ENCODE measurements at regions not wholly inside any gene's neighbourhood (a gene's known extent, or its start where the extent isn't known, plus 50 kb on each side); places are given as distances from the start of the nearest gene placed in this dataset.

DNA sequence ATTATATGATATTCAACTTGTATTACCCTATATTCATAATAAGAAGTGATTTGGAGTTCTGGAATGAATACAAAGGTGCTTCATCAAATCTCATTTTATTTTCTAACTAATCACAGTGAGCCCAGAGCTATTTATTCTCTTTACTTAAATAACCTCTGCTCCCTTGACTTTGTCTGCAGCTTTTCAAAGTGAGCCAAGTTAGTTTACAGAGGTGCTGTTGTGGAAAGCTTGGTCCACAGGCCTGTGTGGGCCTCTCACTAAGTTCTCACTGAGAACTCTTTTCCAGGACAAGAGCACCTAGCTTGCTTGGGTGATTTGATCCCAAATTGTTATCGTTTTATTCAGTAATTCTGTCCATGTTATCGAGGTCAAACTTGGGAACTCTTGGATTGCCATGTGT, 319.3 kb downstream of the RFC3 start:
- H3K27me3 Mint-ChIP-seq = peaks cover 4% of the 10 kb centered on the region
- no peaks in the 10 kb centered on the region for H3K9me3 Mint-ChIP-seq
- no peaks in the 10 kb centered on the region for H3K4me1 Mint-ChIP-seq
- no peak overlapping the region for H3K27ac Mint-ChIP-seq
- no peak for DNase-seq
- ChIA-PET CTCF (no interaction called here), POLR2A (no interaction called here)
- H3K4me3 Mint-ChIP-seq = no peak overlapping the region
- no peaks in the 10 kb centered on the region for H3K36me3 Mint-ChIP-seq (ENCODE audit: low read depth)

DNA sequence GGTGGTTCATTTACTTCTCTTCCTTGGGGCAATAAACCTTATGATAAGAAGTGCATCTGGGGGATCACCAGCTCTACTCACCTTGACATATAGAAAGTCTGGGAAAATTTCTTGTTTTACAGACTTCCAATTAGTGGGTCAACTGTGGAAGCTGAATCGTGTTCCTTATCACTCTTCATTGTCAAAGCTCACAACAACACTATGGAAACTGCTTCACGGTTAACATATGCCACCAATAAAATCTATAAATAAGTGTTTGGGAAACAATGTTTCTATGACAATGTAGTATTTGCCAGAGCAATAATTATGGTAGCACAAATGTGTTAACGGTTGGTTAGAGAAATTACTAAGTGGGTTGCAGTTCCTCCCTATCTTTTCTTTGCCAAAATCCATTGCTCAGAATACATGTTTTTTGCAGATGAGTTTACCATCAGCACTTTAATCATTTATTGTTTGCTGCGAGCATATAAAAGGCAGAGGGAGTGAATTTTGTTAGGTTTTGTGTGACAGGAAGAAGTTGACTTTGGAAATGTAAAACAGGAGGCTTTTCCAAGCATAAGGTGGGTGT, 321.8 kb downstream of the RFC3 start:
- Mint-ChIP-seq H3K27ac (no peak overlapping the region), H3K27me3 (peaks cover 2% of the 10 kb centered on the region), H3K36me3 (ENCODE audit: low read depth) (no peaks in the 10 kb centered on the region), H3K9me3 (no peaks in the 10 kb centered on the region), H3K4me1 (no peaks in the 10 kb centered on the region), H3K4me3 (no peak overlapping the region)
- DNase-seq = no peak
- ChIA-PET CTCF (no interaction called here), POLR2A (no interaction called here)

- no peaks in the 10 kb centered on the region for H3K36me3 Mint-ChIP-seq (ENCODE audit: low read depth)
- no peak overlapping the region for H3K4me3 Mint-ChIP-seq
- no peaks in the 10 kb centered on the region for H3K9me3 Mint-ChIP-seq
- H3K27ac Mint-ChIP-seq = no peak overlapping the region
- no peaks in the 10 kb centered on the region for H3K4me1 Mint-ChIP-seq
- DNase-seq = no peak
- H3K27me3 Mint-ChIP-seq = peaks cover 2% of the 10 kb centered on the region
- CTCF ChIA-PET = no interaction called here
- POLR2A ChIA-PET = no interaction called here
Observed at GRCh38 chr13:34143637-34144036, 325.7 kb downstream of the RFC3 start.

- H3K27ac Mint-ChIP-seq = no peak overlapping the region
Observed at GRCh38 chr13:34144142-34144541, 326.2 kb downstream of the RFC3 start.

DNA sequence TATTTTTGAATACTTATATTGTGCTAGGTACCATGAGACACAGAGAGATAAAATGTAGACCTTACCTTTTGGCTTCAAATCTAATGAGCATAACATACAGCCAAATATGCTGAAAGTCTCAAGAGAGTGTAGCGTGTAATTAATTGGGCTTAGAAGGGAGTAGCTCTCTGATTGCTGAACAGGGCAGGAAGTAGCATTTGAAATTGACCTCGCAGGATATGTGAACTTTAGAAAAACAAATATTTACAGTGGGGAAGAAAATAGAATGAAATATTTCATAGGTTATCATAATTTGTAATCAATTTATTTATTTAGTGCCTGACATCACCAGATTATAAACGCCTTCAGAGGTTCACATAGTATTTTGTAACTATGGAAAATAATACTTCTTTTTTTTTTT, 327.1 kb downstream of the RFC3 start:
- H3K27ac Mint-ChIP-seq = no peak overlapping the region

More at GRCh38 chr13:34144142-34144541, 326.2 kb downstream of the RFC3 start:
- ChIA-PET POLR2A (no interaction called here), CTCF (no interaction called here)
- no peaks in the 10 kb centered on the region for H3K9me3 Mint-ChIP-seq
- H3K27me3 Mint-ChIP-seq = peaks cover 2% of the 10 kb centered on the region
- H3K4me3 Mint-ChIP-seq = no peak overlapping the region
- no peaks in the 10 kb centered on the region for H3K36me3 Mint-ChIP-seq (ENCODE audit: low read depth)
- no peak for DNase-seq
- no peaks in the 10 kb centered on the region for H3K4me1 Mint-ChIP-seq

GRCh38 chr13:34148359-34148758, 330.4 kb downstream of the RFC3 start:
- H3K27me3 Mint-ChIP-seq = no peaks in the 10 kb centered on the region
- no peaks in the 10 kb centered on the region for H3K9me3 Mint-ChIP-seq
- H3K27ac Mint-ChIP-seq = no peak overlapping the region
- ChIA-PET POLR2A (no interaction called here), CTCF (no interaction called here)
- no peaks in the 10 kb centered on the region for H3K36me3 Mint-ChIP-seq (ENCODE audit: low read depth)
- H3K4me1 Mint-ChIP-seq = no peaks in the 10 kb centered on the region
- no peak overlapping the region for H3K4me3 Mint-ChIP-seq
- DNase-seq = no peak

More for the DNA sequence above, 327.1 kb downstream of the RFC3 start:
- CTCF ChIA-PET = no interaction called here
- Mint-ChIP-seq H3K27me3 (peaks cover 2% of the 10 kb centered on the region), H3K4me3 (no peak overlapping the region), H3K4me1 (no peaks in the 10 kb centered on the region), H3K9me3 (no peaks in the 10 kb centered on the region), H3K36me3 (ENCODE audit: low read depth) (no peaks in the 10 kb centered on the region)
- DNase-seq = no peak
- POLR2A ChIA-PET = no interaction called here

DNA sequence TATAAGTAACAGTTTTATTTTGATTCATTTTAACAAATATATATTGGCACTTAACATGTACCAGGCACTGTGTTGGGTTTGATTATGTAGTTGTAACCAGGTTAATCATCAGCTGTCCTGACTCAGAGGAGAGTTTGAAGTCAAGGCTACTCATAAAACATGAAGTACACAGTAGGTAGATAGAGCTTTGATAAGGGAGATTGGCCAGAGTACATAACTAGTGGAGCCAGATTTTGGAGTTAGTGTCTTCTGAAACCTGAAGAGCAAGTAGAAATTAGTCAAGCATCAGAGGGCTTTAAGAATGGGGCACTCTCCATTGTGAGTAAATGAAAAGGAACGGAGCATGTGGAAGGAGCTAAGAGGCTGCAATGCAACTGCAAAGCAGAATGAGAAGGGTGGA, 333.9 kb downstream of the RFC3 start:
- POLR2A ChIA-PET = no interaction called here
- no peak overlapping the region for H3K27ac Mint-ChIP-seq
- H3K4me1 Mint-ChIP-seq = peaks cover 13% of the 10 kb centered on the region

GRCh38 chr13:34152409-34152808, 334.5 kb downstream of the RFC3 start:
- Mint-ChIP-seq H3K9me3 (no peaks in the 10 kb centered on the region), H3K36me3 (ENCODE audit: low read depth) (no peaks in the 10 kb centered on the region), H3K4me1 (peaks cover 19% of the 10 kb centered on the region), H3K27ac (no peak overlapping the region), H3K4me3 (no peak overlapping the region), H3K27me3 (no peaks in the 10 kb centered on the region)
- ChIA-PET CTCF (no interaction called here), POLR2A (no interaction called here)
- DNase-seq = no peak

More for the DNA sequence above, 333.9 kb downstream of the RFC3 start:
- Mint-ChIP-seq H3K27me3 (no peaks in the 10 kb centered on the region), H3K36me3 (ENCODE audit: low read depth) (no peaks in the 10 kb centered on the region), H3K4me3 (no peak overlapping the region), H3K9me3 (no peaks in the 10 kb centered on the region)
- CTCF ChIA-PET = no interaction called here
- DNase-seq = no peak

GRCh38 chr13:34152996-34153395, 335.0 kb downstream of the RFC3 start:
- Mint-ChIP-seq H3K9me3 (no peaks in the 10 kb centered on the region), H3K27me3 (no peaks in the 10 kb centered on the region), H3K4me1 (peaks cover 19% of the 10 kb centered on the region), H3K36me3 (ENCODE audit: low read depth) (no peaks in the 10 kb centered on the region), H3K27ac (no peak overlapping the region), H3K4me3 (no peak overlapping the region)
- ChIA-PET POLR2A (no interaction called here), CTCF (no interaction called here)
- DNase-seq = no peak

DNA sequence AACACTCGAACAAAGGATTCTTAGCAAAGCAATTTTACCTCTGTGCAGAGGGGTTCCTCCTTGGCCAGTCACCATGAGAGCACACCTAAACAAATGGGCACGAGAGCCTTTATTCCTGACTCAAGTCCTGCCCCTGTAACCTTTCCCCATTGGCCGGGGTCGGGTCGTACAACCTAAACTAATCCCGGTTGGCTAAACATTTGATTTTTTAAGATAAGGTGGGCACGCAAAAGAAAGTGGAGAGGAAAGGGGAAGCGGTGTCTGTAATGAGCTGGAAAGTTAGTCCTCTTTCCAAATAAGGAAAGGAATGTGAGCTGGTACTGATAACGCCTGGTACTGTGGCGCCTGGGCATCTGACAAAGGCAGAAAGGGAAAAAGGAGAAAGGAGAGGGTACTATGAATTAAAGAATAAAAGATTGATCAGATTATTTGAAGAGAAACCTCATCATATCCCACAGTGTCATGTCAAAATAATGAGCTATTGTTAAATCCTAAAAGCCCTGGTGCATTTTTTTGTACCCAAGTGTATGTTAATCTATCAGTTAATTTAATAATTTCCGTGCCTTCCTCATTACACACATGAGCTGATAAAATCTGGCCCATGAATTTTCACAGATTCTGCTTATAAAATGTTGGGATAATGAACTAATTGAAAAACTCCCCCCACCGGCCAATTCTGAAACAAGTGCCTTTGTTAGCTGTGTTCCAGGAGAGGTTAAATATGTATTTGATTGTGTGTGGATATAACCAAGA, 335.7 kb downstream of the RFC3 start:
- POLR2A ChIA-PET = no interaction called here
- Mint-ChIP-seq H3K4me1 (peaks cover 19% of the 10 kb centered on the region), H3K27ac (no peak overlapping the region), H3K36me3 (ENCODE audit: low read depth) (no peaks in the 10 kb centered on the region), H3K27me3 (peaks cover 2% of the 10 kb centered on the region), H3K4me3 (no peak overlapping the region), H3K9me3 (no peaks in the 10 kb centered on the region)
- DNase-seq = no peak
- CTCF ChIA-PET = no interaction called here

GRCh38 chr13:34155931-34156607, 338.1 kb downstream of the RFC3 start:
- Mint-ChIP-seq H3K27ac (no peak overlapping the region), H3K4me1 (peaks cover 19% of the 10 kb centered on the region), H3K9me3 (no peaks in the 10 kb centered on the region), H3K36me3 (ENCODE audit: low read depth) (no peaks in the 10 kb centered on the region), H3K4me3 (no peak overlapping the region), H3K27me3 (peaks cover 10% of the 10 kb centered on the region)
- POLR2A ChIA-PET = interaction anchor here (0.5 kb wide), 1 partner anchor 534 kb away, joined by 9 read pairs; no protein-coding TSS in a partner anchor
- no peak for DNase-seq
- CTCF ChIA-PET = no interaction called here

DNA sequence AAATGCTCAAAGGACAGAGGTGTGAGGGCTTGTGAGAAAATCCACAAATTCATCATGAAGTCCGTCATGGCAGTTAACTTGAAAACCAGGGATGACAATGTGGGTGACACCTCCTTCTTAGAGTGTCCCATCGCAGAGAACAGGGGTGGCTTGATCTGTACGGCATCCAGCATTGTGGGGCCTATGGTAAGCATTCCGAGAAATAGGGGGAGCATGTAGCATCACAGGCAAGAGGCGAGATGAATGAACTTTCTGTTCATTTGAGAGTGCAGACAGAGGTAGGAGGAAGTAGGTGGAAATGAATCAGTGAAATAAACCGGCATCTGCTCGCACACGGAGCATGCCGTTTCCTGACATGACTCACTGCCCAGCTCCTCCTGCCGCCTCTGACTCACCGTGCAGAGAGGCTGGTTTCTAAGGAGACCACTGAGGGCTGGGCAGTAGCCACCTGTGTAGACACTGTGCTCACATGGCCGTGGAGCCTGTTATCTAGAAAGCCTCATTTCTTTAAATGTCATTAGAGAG, 339.0 kb downstream of the RFC3 start:
- no peaks in the 10 kb centered on the region for H3K9me3 Mint-ChIP-seq
- H3K4me1 Mint-ChIP-seq = peaks cover 19% of the 10 kb centered on the region
- H3K36me3 Mint-ChIP-seq (ENCODE audit: low read depth) = no peaks in the 10 kb centered on the region
- ChIA-PET CTCF (no interaction called here), POLR2A (no interaction called here)
- H3K27ac Mint-ChIP-seq = no peak overlapping the region
- DNase-seq = peak; percentile 49
- no peak overlapping the region for H3K4me3 Mint-ChIP-seq
- peaks cover 10% of the 10 kb centered on the region for H3K27me3 Mint-ChIP-seq

DNA sequence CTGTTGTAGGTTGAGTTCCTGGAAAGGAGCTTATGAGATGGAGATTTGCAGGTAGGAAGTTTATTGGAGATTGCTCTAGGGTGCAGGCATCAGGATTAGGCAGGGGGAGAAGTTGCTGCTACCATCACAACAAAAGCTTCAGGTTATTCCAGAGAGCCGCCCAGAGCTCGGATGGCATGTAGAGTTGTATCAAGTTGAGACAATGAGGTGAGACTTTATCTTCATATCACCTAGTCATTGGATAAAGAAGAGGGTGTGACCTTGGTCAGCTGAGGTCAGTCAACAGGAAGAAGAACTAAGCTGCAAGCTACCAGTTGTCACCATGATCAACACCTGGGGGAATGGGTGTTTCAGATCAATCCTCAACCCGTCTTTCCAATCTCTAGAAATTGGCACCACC, 342.0 kb downstream of the RFC3 start:
- POLR2A ChIA-PET = no interaction called here
- Mint-ChIP-seq H3K4me1 (peaks cover 19% of the 10 kb centered on the region), H3K27me3 (peaks cover 15% of the 10 kb centered on the region), H3K4me3 (no peak overlapping the region), H3K9me3 (no peaks in the 10 kb centered on the region), H3K36me3 (ENCODE audit: low read depth) (no peaks in the 10 kb centered on the region), H3K27ac (no peak overlapping the region)
- CTCF ChIA-PET = no interaction called here
- DNase-seq = no peak
